Loucy (cell line): ENCODE measurements at regions not wholly inside any gene's neighbourhood (a gene's known extent, or its start where the extent isn't known, plus 50 kb on each side); places are given as distances from the start of the nearest gene placed in this dataset.

Source experiments
- H2AFZ ChIP-seq: fragments of 200-600 bp; sonication (generic); 2 replicates; pipeline ENCODE4 v1.6.0; 2016; ENCODE audit warnings: antibody characterized with exemption, mild to moderate bottlenecking, low read length, moderate library complexity
- H3F3A ChIP-seq: fragments of 200-600 bp; 2 replicates; pipeline ENCODE4 v1.6.0; 2016; ENCODE audit warnings: antibody characterized with exemption, low read depth, mild to moderate bottlenecking
- H3K27me3 ChIP-seq: fragments of 200-600 bp; sonication (generic); 2 replicates; pipeline ENCODE4 v1.6.1; 2014; ENCODE audit warnings: low read length, mild to moderate bottlenecking; ENCODE audit not compliant: insufficient read depth, poor library complexity, severe bottlenecking
- H3K36me3 ChIP-seq: fragments of 200-600 bp; sonication (generic); 2 replicates; pipeline ENCODE4 v1.6.1; 2016; ENCODE audit warnings: low read length; ENCODE audit not compliant: insufficient read depth
- H3K4me1 ChIP-seq: fragments of 200-600 bp; sonication (generic); 2 replicates; pipeline ENCODE4 v1.5.1; 2014; ENCODE audit warnings: low read length, mild to moderate bottlenecking; ENCODE audit not compliant: insufficient read depth, poor library complexity, severe bottlenecking
- H3K4me2 ChIP-seq: fragments of 200-600 bp; sonication (generic); 2 replicates; pipeline ENCODE4 v1.6.0; 2014; ENCODE audit warnings: antibody characterized with exemption, low read length, low read depth, mild to moderate bottlenecking; ENCODE audit not compliant: poor library complexity, severe bottlenecking
- H3K4me3 ChIP-seq: fragments of 200-600 bp; sonication (generic); 2 replicates; pipeline ENCODE4 v1.5.1; 2014; ENCODE audit warnings: low read length, mild to moderate bottlenecking, mixed read lengths; ENCODE audit not compliant: poor library complexity, severe bottlenecking
- H3K79me2 ChIP-seq: fragments of 200-600 bp; sonication (generic); 2 replicates; pipeline ENCODE4 v1.6.1; 2014; ENCODE audit warnings: low read length; ENCODE audit not compliant: insufficient read depth
- H3K9ac ChIP-seq: fragments of 200-600 bp; sonication (generic); 2 replicates; pipeline ENCODE4 v1.6.0; 2014; ENCODE audit warnings: mild to moderate bottlenecking, low read depth, low read length, moderate library complexity; ENCODE audit not compliant: poor library complexity, severe bottlenecking
- H3K9me2 ChIP-seq: fragments of 200-600 bp; sonication (generic); replicated peaks from 2 replicates; pipeline ENCODE4 v1.6.1; 2016; ENCODE audit warnings: low read depth, low read length, mixed read lengths
- H3K9me3 ChIP-seq: fragments of 200-600 bp; sonication (generic); 2 replicates; pipeline ENCODE4 v1.6.1; 2014; ENCODE audit warnings: mild to moderate bottlenecking, antibody characterized with exemption, low read length, low read depth; ENCODE audit not compliant: insufficient read depth
- H4K20me1 ChIP-seq: fragments of 200-600 bp; sonication (generic); 2 replicates; pipeline ENCODE4 v1.6.0; 2014; ENCODE audit warnings: antibody characterized with exemption, low read length, mild to moderate bottlenecking; ENCODE audit not compliant: insufficient read depth, poor library complexity, severe bottlenecking
- CTCF ChIP-seq: fragments of 200-600 bp; sonication (generic); conservative IDR thresholded peaks from 2 replicates; pipeline ENCODE4 v1.5.1; 2014; ENCODE audit warnings: mild to moderate bottlenecking, antibody characterized with exemption, low read length
- EZH2phosphoT487 ChIP-seq: fragments of 200-600 bp; IDR thresholded peaks from 2 replicates; pipeline ENCODE4 v1.6.1; 2018; ENCODE audit warnings: antibody characterized with exemption, mild to moderate bottlenecking, moderate library complexity, borderline replicate concordance

DNA sequence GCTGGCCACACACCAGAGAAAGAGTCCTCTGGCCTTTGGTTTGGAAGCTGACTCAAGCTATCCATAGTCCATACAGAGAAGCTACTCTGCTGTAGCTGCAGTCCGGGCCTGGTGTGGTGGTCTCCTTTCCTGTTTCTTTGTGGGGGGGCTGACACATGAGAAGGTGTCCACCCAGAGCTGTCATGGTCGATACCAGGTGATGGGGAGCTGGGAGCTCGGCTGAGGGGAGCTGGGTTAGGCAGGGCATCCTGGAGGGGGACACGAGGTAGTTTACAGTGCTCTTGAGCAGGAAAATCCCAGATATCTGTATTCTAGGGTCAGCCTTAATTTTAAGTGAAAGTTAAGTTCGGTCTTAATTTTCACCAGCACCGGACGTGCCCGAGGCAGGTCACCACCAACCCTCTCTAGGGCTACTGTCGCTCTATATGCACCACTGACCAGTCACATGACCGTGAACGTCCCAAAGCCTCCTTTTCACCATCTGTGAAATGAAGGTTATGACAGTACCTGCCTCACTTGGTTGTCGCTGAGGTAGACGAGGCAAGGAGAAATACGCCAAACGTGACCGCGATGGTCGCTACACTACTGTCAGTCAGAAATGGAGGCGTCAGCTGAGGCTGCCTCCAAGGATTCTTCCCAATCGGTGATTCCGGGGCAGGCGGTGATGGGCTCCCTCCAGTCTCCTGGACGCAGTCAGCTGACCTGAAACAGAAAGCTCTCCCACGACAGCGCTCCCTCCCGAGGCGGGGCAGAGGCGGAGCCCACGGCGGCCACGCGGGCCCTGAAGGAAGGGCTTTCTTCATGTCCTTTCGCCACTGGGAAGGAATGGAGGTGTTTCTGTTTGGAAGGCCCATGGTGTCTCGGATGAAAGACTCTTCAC is 69.4 kb upstream of the SHH start:
- TF ChIP-seq EZH2phosphoT487: no peak
- no peak for TF ChIP-seq CTCF
- Histone ChIP-seq H3K9me3 (no peaks in the 10 kb centered on the region; the same call in 1 of the 2 replicates), H3K27me3 (no peaks in the 10 kb centered on the region), H3K36me3 (no peaks in the 10 kb centered on the region), H3K4me3 (no peak overlapping the region), H4K20me1 (no peaks in the 10 kb centered on the region), H3K4me1 (no peaks in the 10 kb centered on the region), H3K9me2 (no peaks in the 10 kb centered on the region), H3K79me2 (no peaks in the 10 kb centered on the region), H3K4me2 (no peak overlapping the region), H3F3A (no peaks in the 10 kb centered on the region), H3K9ac (no peak overlapping the region), H2AFZ (no peak overlapping the region)

DNA sequence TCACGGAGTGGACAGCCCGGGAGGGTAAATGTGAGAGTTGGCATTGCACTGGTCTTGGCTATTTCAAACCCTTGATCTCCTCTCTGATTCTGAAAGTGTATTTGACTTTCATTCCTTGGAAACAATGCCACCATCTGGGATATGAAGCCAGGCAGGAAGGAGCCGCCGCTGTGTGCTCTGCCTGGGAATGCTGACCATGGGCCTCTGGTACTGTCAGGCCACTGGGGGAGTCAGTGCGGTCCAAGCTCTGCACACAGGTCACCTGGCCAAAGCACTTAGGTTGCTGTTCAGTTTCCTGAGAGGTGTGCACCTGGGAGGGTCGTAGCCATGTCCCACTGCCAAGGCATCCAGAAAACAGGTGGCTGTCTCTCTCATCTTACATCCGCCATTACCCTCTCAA is 68.5 kb upstream of the SHH start:
- no peak overlapping the region for H2AFZ ChIP-seq
- no peak for TF ChIP-seq CTCF
- TF ChIP-seq EZH2phosphoT487: no peak
- no peak overlapping the region for H3K4me3 ChIP-seq
- H3K79me2 ChIP-seq: no peaks in the 10 kb centered on the region
- no peak overlapping the region for H3K9ac ChIP-seq
- H3K9me3 ChIP-seq: no peaks in the 10 kb centered on the region; the same call in 1 of the 2 replicates
- no peaks in the 10 kb centered on the region for H3K9me2 ChIP-seq
- no peaks in the 10 kb centered on the region for H3K4me1 ChIP-seq
- no peaks in the 10 kb centered on the region for H3F3A ChIP-seq
- no peaks in the 10 kb centered on the region for H4K20me1 ChIP-seq
- no peaks in the 10 kb centered on the region for H3K27me3 ChIP-seq
- H3K4me2 ChIP-seq: no peak overlapping the region
- H3K36me3 ChIP-seq: no peaks in the 10 kb centered on the region

- Histone ChIP-seq H3F3A (no peaks in the 10 kb centered on the region), H3K27me3 (no peaks in the 10 kb centered on the region), H3K36me3 (no peaks in the 10 kb centered on the region), H3K9me2 (no peaks in the 10 kb centered on the region), H3K9me3 (no peaks in the 10 kb centered on the region; the same call in 1 of the 2 replicates), H2AFZ (no peak overlapping the region), H3K4me3 (no peak overlapping the region), H4K20me1 (no peaks in the 10 kb centered on the region), H3K79me2 (no peaks in the 10 kb centered on the region), H3K4me2 (no peak overlapping the region), H3K9ac (no peak overlapping the region), H3K4me1 (no peaks in the 10 kb centered on the region)
- TF ChIP-seq EZH2phosphoT487: no peak
- no peak for TF ChIP-seq CTCF
Measured at GRCh38 chr7:155879592-155879991, 67.3 kb upstream of the SHH start.
